Thyroid gland (tissue), 4 donors: ENCODE measurements at regions not wholly inside any gene's neighbourhood (a gene's known extent, or its start where the extent isn't known, plus 50 kb on each side); places are given as distances from the start of the nearest gene placed in this dataset.

Experiments used
- DNase-seq, 2 donors: peaks; one replicate each; pipeline ENCODE4 v3.0.0-alpha.2; 2019
- H3K27ac ChIP-seq, 3 donors: fragments of 200-600 bp; sonication (generic); 1 replicate in 2 of 3; 2 replicates in 1 of 3; pipeline ENCODE4 v1.5.1; 2016 to 2019; ENCODE audit warnings: mild to moderate bottlenecking in 1 of 3, moderate library complexity in 1 of 3
- H3K27me3 ChIP-seq: fragments of 200-600 bp; sonication (generic); one replicate; pipeline ENCODE4 v1.5.1; 2019
- H3K36me3 ChIP-seq, 2 donors: fragments of 200-600 bp; sonication (generic); one replicate each; pipeline ENCODE4 v1.5.1; 2016 to 2019
- H3K4me1 ChIP-seq, 2 donors: fragments of 200-600 bp; sonication (generic); one replicate each; pipeline ENCODE4 v1.5.1; 2017 to 2019
- H3K4me3 ChIP-seq, 3 donors: fragments of 200-600 bp; sonication (generic); replicated peaks in 1 of 3; 1 replicate in 2 of 3; 2 replicates in 1 of 3; pipeline ENCODE4 v1.5.1; 2016; ENCODE audit warnings: mild to moderate bottlenecking in 1 of 3
- H3K9me3 ChIP-seq: fragments of 200-600 bp; sonication (generic); one replicate; pipeline ENCODE4 v1.5.1; 2017
- POLR2A ChIP-seq, 2 donors: fragments of 450-650 bp; IDR thresholded peaks; one replicate each; pipeline ENCODE4 v1.6.1; 2017; ENCODE audit warnings: antibody characterized with exemption in 2 of 2, mild to moderate bottlenecking in 2 of 2, moderate library complexity in 1 of 2
- WGBS, 2 donors: methylation state at CpG; one replicate each; pipeline ENCODE4 v1.1.5; 2017; 5-methylcytosine and 5-hydroxymethylcytosine counted together
- intact Hi-C: fragments of 100-400 bp; cut with DNase I; formaldehyde crosslinking; loops from one replicate; pipeline ENCODE4 v1.15.1; 2023
- TF ChIP-seq, protein P1 (sequence below), 6 experiments: fragments of 200-600 bp in 3 of 6; fragments of 450-650 bp in 3 of 6; sonication (generic) in 3 of 6; IDR thresholded peaks; one replicate each; pipeline ENCODE4 v1.5.1; 2016 to 2019; ENCODE audit warnings: antibody characterized with exemption in 6 of 6, mild to moderate bottlenecking in 2 of 6, inconsistent platforms in 1 of 6, moderate library complexity in 1 of 6

DNA sequence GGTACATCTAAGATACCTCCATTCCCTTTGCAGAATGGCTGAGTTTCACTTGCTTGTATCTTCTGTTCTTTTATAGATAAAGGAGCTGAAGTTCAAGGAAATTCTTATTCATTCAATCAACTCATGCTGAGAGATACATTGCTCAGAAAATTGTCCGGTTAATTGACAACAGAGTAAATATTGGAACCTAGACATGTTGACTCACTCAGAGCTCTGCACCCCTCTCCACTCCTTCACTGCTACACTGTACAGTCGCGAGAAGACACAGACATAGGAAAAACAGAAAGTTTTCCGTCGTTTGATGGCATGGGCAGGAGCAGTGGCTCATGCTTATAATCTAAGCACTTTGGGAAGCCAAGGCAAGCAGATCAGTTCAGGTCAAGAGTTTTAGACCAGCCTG, 690.5 kb upstream of the SOX9 start:
- no peak for TF ChIP-seq POLR2A (IDR thresholded peaks at IDR 0.05)
- TF ChIP-seq, protein P1, sequence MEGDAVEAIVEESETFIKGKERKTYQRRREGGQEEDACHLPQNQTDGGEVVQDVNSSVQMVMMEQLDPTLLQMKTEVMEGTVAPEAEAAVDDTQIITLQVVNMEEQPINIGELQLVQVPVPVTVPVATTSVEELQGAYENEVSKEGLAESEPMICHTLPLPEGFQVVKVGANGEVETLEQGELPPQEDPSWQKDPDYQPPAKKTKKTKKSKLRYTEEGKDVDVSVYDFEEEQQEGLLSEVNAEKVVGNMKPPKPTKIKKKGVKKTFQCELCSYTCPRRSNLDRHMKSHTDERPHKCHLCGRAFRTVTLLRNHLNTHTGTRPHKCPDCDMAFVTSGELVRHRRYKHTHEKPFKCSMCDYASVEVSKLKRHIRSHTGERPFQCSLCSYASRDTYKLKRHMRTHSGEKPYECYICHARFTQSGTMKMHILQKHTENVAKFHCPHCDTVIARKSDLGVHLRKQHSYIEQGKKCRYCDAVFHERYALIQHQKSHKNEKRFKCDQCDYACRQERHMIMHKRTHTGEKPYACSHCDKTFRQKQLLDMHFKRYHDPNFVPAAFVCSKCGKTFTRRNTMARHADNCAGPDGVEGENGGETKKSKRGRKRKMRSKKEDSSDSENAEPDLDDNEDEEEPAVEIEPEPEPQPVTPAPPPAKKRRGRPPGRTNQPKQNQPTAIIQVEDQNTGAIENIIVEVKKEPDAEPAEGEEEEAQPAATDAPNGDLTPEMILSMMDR (IDR thresholded peaks at IDR 0.05) = no peak
- 93 to 95% methylated on average over 5 of the region's 5 CpGs for WGBS, 2 donors
- intact Hi-C loops = no loop called here

DNA sequence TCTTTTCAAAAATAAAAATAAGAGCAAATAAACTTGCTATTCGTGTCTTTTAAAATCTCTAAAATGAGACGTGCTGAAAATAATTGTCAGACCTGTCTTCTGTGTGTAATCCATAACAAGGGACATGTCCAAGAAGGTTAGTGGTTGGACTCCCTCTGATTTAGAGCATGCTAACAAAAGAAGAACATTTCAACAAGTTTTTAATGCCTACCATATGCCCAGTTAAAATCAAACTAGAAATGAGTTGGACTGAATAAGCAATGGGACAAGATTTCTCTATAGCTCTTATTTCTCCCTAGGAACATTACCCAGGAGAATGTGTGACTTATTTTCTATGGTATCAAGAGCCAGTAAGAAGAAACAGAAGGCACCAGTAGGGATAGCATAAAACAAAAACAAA, 689.7 kb upstream of the SOX9 start:
- TF ChIP-seq, protein P1 (IDR thresholded peaks at IDR 0.05) = no peak
- TF ChIP-seq POLR2A (IDR thresholded peaks at IDR 0.05) = no peak
- Histone ChIP-seq H3K4me3 (no peak overlapping the region), H3K27ac (no peak overlapping the region), H3K27me3 (no peaks in the 10 kb centered on the region), H3K36me3 (no peaks in the 10 kb centered on the region), H3K4me1 (no peaks in the 10 kb centered on the region), H3K9me3 (no peaks in the 10 kb centered on the region)
- intact Hi-C loops = no loop called here
- DNase-seq = no peak
- 70 to 84% methylated on average over 2 of the region's 2 CpGs for WGBS, 2 donors

More for the DNA sequence above, 690.5 kb upstream of the SOX9 start:
- no peak for DNase-seq
- no peaks in the 10 kb centered on the region for H3K4me1 ChIP-seq
- no peak overlapping the region for H3K27ac ChIP-seq
- H3K36me3 ChIP-seq = no peaks in the 10 kb centered on the region
- H3K27me3 ChIP-seq = no peaks in the 10 kb centered on the region
- no peaks in the 10 kb centered on the region for H3K9me3 ChIP-seq
- H3K4me3 ChIP-seq = no peak overlapping the region

DNA sequence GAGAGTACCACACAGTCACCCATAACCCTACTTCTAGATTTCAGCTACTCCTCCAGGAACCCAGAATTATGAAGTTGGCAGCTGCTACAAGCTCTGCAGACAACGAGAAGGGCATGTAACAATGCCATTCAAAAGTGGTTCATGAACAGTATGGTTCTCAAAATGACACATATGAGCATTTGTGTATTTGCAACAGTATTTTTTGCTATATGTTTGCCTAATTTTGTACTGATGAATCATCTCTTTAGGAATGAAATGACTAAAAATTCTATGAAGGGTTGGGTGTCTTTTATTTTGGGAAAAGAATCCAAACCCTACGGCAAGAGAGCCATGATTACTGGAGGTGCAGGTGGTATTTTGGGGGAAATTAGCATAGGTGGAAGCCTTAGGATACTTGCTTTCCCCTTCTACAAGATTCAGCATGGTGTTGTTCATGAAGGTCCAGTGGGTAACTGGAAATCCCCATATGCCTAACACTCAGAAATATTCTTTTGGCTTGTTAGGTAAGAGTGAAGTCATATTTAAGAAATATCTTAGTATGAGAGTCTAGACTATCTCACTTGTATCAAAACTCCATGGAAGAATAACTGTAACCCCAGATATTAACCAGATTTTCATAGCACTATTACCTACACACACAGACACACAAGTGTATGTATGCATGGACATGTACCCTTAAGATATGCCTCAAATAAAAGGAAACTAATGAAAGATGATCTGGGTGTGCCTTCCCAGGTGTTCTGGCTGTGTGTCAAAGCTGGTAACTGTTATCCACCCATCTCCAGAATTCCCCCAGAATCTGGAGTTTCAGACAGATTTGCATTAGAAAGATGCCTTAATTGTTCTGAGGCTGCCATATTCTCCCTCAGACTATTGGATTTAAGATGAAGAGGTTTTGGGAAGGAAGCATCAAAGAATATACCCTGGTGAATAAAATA, 688.2 kb upstream of the SOX9 start:
- TF ChIP-seq POLR2A (IDR thresholded peaks at IDR 0.05) = no peak
- TF ChIP-seq, protein P1 (IDR thresholded peaks at IDR 0.05) = no peak
- Histone ChIP-seq H3K27ac (no peak overlapping the region), H3K36me3 (no peaks in the 10 kb centered on the region), H3K4me1 (no peaks in the 10 kb centered on the region), H3K27me3 (no peaks in the 10 kb centered on the region), H3K9me3 (no peaks in the 10 kb centered on the region), H3K4me3 (no peak overlapping the region)
- no peak for DNase-seq
- WGBS, 2 donors = 83 to 90% methylated on average over 2 of the region's 2 CpGs
- intact Hi-C loops = no loop called here

DNA sequence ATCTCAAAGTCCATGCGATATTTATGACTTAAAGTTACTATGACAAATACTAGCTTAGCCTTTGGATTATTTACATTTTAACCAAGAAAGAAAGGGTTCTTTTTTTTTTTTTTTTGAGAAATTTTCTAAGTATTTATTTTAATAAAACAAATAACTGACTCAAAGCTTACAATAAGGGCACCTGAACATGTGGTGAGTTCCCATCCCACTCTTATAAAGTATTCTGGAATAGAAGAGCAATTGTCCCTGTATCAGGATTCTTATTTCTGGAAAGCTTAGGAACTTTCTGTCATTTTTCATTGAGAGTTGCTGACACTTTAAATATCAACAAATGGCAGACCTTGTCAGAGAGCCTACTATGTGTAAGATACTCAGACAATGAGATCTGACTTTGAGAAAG, 686.1 kb upstream of the SOX9 start:
- TF ChIP-seq POLR2A (IDR thresholded peaks at IDR 0.05) = no peak
- Histone ChIP-seq H3K36me3 (no peaks in the 10 kb centered on the region), H3K27me3 (no peaks in the 10 kb centered on the region), H3K4me3 (no peak overlapping the region), H3K27ac (no peak overlapping the region), H3K9me3 (no peaks in the 10 kb centered on the region), H3K4me1 (peaks cover 0 to 13% of the 10 kb centered on the region in 2 donors)
- intact Hi-C loops = no loop called here
- no peak for DNase-seq
- 95 to 100% methylated on average over 1 of the region's 1 CpG for WGBS, 2 donors

DNA sequence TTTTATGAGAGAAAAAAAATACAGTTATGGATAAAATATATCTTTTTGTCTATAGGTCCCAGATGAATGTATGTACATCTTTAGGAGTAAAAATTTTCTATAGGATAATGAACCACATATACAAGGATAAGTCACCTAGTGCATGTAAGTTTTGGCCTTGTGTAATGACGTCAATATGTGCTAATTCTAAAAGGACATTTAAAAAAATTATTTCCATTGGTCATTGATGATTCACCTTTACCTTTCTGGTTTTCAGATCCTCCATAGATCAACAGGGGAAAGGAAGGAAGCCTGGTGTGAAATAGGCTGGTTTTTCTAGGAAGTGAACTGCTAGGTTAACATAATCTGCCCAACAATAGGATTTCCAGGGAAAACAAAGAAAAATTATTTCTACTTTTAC, 684.3 kb upstream of the SOX9 start:
- no peaks in the 10 kb centered on the region for H3K27me3 ChIP-seq
- peaks cover 0 to 13% of the 10 kb centered on the region in 2 donors for H3K4me1 ChIP-seq
- H3K27ac ChIP-seq = no peak overlapping the region
- no peaks in the 10 kb centered on the region for H3K9me3 ChIP-seq
- no peak for DNase-seq
- H3K4me3 ChIP-seq = no peak overlapping the region
- intact Hi-C loops = no loop called here
- no peak for TF ChIP-seq POLR2A (IDR thresholded peaks at IDR 0.05)
- TF ChIP-seq, protein P1 (IDR thresholded peaks at IDR 0.05) = no peak
- no peaks in the 10 kb centered on the region for H3K36me3 ChIP-seq
- 70 to 91% methylated on average over 1 of the region's 1 CpG for WGBS, 2 donors
